GM19023 (cell line): ENCODE measurements at regions not wholly inside any gene's neighbourhood (a gene's known extent, or its start where the extent isn't known, plus 50 kb on each side); places are given as distances from the start of the nearest gene placed in this dataset.
"Not testable (repeated sequence)": the region's sequence is repeated elsewhere in the genome, so short reads cannot be mapped to it uniquely, and the experiment has no call there.

Source experiments
- ATAC-seq: cut with Tn5 transposase; IDR thresholded peaks from one replicate; pipeline ENCODE4 v1.9.1; 2021; ENCODE audit warnings: mild to moderate bottlenecking, moderate library complexity; ENCODE audit not compliant: unreplicated experiment

- ATAC-seq: no peak
Observed at GRCh38 chr6:167227984-167228383, 63.1 kb upstream of the UNC93A start.

- no peak for ATAC-seq
Observed at GRCh38 chr6:167229586-167229985, 61.5 kb upstream of the UNC93A start.

DNA sequence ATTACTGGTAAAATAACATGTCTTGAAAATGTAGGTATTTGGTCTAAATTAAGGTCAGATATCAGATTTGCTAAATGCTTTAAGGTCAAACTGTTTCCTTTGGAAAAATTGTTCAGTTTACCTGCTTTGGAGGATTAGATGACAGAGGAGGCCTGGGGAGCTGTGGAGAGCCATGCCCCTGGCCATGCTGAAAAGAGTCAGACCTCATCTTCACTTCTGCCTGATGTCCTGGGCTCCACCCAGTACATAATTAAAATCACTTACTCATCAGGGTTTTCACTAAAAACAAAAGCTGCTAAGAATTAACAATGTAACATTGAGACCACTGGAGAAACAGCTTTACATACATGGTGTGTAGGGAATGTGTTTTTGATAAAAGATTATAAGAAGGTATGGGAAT lies 60.8 kb upstream of the UNC93A start:
- ATAC-seq: no peak

DNA sequence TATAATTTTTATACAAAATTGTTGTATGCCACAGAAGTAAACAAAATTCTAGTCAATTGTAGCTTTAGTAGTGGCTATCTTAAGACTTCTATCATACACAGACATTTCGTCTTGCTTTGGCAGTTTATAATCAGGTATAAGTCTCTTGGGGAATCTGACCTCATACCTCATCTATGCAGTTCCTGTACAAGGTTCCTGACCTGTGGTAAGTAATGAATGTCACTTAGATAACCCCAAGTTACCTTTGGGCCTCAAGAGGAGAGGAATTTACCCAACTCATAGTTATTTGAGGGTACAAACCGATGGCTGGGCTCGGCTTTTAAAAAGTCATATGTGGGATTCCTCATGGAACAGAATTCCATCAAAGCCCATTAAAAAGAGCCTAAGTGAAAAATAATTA lies 58.8 kb upstream of the UNC93A start:
- no peak for ATAC-seq

DNA sequence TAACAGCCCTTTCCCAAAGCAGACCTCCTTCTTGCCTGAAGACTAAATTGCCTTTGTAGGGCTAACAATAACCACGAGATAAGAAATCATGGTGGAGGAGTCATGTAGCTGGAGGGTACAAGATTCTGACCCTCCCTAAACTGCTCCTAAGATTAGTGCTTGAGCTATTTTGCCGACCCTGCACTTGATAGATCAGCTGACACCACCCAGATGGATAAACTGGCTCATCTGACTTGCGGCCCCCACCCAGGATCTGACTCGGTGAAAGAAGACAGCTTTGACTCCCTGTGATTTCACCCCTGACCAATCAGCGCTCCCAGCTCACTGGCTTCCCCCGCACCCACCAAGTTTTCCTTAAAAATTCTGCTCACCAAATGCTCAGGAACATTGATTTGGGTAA lies 57.6 kb upstream of the UNC93A start:
- no peak for ATAC-seq

DNA sequence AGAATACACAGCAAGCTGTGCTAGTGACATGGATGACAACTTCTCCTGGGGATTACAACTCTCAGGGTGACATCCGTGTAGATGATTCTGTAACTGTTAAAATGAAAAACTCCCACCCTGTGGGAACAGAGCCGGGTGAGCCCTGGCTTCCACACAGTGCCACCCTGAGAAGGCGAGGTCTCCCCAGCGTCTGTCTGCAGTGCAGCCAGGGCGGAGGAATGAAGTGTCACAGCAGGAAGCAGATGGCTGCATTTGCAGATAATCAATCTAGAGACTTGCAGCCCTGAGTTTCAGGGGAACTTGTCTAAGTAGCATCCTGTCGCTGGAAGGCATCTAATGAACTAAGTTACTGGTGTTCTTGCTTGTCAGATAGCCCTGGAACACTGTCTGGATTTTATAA lies 56.5 kb upstream of the UNC93A start:
- ATAC-seq: not testable (repeated sequence)

DNA sequence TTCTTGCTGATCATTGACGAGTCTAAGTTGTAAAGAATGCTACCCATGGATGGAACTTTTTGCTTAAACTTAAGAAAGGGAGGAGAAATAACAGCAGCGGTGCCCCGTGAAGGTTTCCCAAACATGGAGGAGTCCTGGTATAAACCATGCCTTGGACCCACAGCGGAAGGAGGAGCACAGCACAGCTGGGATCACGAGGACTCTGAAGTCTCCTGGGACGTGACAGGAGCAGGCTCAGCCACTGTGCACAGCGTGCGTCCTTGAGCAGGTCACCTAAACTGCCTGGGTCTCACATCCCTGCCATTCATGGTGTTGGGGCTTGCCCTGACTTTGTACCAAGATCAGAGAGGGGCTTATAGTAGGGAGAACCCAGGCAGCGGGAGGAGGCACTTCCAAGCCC lies 56.1 kb upstream of the UNC93A start:
- no peak for ATAC-seq

GRCh38 chr6:167235421-167236238 lies 55.5 kb upstream of the UNC93A start:
- ATAC-seq: no peak

DNA sequence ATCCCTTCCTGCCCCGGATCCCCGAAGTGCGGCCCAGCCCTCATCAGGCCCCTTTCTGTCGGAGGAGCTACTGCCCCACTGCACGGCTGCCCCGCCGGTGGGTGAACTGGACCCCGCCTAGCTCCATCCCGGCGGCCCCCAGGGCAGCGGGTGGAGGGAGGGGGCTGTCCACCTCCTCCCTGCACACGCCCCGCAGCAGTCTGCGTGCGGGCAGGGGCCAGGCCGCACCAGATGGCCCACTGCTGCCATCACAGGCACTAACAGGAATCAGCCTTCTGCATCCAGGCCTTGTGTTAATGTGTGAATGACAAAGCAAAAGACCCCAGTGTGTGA lies 54.9 kb upstream of the UNC93A start:
- no peak for ATAC-seq

GRCh38 chr6:167237438-167238145 lies 53.5 kb upstream of the UNC93A start:
- ATAC-seq: no peak

DNA sequence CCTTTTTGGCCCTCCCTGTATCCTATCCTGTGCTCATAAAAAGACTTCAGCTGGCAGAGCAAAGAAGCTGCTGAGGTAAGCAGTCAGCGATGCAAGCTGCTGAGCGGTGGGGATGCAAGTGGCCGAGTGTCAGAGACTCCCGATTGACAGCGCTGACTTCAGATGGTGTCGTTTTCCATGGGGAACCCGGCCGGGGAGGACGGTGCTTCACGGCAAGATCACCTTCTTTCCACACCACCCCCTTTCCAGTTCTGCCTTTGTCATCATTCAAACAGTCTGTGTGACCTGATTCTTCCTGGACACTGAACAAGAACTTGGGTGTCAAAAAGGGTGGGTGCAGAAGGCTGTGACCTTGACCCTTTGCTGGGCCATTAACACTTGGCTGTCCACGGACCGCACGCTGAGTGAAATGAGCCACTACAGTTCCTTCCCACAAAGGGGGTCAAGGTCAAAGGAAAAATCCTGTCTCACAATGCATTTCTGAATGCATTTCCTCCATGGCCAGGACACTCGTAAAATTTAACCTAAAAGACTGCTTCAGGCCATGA lies 52.9 kb upstream of the UNC93A start:
- no peak for ATAC-seq

DNA sequence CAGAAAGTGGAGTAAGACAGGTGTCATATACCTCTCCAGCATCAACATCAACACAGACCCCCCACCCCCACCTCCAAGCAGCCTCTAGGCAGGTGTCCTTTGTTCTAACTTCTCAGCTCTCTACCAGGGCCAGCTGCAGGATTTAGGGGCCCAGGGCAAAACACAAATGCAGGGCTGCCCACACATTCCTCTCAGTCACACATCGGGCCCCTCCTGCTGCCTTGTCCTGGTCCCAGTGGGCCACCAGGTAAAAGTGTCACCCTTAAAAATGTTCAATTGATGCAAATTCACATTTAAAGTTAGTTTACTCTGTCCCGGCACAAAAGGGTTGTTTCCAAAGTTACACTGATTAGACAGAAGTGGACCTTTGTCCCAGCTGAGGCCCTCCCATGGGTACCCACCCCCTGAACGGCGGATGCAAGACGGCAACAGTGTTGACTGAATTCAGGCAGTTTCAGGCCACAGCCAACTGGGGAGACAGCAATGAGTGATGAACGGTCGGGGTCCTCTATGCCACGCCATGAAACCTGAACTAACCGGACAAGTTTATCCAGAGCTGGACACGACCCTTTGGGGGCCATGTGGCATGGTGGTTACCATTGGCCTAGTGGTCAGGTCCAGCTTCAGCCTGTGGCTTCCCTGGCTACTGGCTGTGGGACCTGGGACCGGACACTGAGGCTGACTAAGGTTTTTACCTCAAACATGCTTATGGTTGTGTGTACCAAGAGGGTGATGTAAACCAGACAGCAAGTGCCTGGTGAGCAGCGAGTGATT lies 52.2 kb upstream of the UNC93A start:
- no peak for ATAC-seq

DNA sequence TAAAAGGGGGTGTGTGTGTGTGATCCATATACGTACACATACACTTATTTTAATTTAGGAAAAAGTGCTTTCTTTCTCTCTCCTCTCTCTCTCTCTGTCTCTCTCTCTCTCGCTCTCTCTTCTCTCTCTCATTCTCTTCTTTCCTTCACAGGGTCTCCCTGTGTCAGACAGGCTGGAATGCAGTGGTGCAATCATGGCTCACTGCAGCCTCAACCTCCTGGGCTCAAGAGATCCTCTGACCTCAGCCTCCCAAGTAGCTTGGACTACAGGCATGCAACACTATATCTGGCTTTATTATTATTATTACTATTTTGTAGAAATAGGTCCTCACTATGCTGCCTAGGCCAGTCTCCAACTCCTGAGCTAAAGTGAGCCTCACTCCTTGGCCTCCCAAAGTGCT lies 51.6 kb upstream of the UNC93A start:
- ATAC-seq: not testable (repeated sequence)

DNA sequence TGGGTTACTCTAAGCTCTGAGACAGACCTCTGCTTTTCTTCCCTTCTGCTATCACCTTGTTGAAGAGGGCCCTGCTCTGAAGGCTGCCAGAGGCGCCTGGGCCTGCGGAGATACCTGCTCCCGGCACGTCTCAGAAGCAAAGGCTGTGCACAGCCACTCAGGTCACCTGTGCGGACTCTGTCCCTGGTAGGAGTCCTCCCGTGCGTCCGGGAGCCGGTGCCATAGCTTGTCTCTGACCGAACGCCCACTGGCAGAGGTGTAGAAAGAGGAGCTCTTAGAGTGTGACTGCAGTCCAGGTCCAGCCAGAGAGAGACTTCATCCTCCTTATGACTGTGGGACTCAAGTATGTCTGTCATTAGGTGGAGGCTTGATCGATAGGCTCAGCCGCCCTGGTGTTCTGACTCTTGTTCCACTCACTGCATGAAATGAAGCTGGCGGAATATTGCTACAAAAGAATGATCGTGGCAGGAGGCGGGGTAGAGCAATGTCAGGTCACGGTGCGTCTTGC lies 51.0 kb upstream of the UNC93A start:
- ATAC-seq: no peak
